GM20431 (cell line): ENCODE measurements at regions not wholly inside any gene's neighbourhood (a gene's known extent, or its start where the extent isn't known, plus 50 kb on each side); places are given as distances from the start of the nearest gene placed in this dataset.
"Not testable (repeated sequence)": the region's sequence is repeated elsewhere in the genome, so short reads cannot be mapped to it uniquely, and the experiment has no call there.

Experiments
- in situ Hi-C: fragments of 300-500 bp; cut with MseI, MboI; formaldehyde crosslinking; loops from one replicate; pipeline ENCODE4 v1.15.0; 2020; ENCODE audit warnings: low sequenced_read_pairs; ENCODE audit not compliant: unreplicated experiment

GRCh38 chr4:77358315-77358928 is 201.4 kb downstream of the CCNG2 start:
- in situ Hi-C loops, result loop anchor here (10.0 kb wide), 1 partner anchor 114 kb away; no protein-coding TSS in a partner anchor

DNA sequence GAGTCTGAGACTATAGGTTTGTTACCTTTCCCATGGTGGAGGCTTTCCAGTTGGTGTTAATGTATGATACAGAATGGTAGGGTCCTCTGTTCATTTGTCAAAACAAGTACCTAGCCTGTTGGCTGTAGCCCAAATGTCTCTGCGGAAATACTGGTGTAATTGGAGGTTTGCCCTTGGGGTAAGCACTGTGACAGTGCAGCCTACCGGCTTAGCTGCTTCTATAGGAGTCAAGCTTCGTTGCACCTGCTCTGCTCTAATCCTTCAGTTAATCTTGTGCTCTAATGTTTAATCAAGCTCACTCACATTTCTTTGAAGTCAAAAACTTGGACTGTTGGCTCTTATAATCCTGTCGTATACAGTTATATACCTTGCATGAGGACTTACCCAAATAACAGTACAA is 203.4 kb downstream of the CCNG2 start:
- in situ Hi-C loops, result no loop called here

DNA sequence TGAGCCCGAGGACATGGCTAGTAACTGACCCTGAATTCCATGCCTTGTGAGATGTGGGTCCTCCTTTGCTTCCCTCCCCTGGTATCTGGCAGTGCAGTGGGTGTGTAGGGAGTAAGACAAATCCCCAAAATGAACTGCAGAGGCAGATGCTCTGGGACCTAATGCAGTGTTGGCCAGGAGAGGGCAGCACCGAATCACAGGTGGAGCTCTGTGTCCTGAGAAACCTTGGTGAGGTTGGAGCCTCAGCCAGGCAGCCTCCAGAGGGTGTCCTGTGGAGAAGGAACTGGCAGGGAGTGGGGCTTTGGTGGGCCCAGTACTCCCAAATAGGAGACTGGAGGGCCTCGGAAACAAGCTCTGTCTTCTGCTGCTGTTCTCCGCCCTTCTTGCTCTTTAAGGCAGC is 209.9 kb downstream of the CCNG2 start:
- in situ Hi-C loops, result not testable (repeated sequence)

DNA sequence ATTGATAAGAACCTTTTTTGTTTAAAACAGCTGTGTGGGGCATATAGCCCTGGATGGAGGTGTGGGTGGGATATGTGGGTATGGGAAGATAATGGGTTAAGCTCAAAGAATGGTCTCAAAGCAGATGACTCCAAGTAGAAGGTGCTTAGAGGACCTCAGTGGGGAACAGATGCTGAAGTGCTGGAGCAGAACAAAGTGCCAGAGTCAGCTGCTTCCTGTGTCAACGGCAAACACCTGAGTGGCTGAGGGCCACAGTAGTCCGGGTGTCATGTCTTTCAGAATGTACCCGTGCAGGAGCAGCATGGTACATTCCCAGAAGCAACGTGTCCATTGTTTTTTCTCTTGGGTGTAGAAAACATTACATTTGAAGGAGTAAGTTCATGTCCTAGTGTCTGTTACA is 210.6 kb downstream of the CCNG2 start:
- in situ Hi-C loops, result no loop called here

GRCh38 chr4:77372375-77372774 is 215.4 kb downstream of the CCNG2 start:
- in situ Hi-C loops, result no loop called here

DNA sequence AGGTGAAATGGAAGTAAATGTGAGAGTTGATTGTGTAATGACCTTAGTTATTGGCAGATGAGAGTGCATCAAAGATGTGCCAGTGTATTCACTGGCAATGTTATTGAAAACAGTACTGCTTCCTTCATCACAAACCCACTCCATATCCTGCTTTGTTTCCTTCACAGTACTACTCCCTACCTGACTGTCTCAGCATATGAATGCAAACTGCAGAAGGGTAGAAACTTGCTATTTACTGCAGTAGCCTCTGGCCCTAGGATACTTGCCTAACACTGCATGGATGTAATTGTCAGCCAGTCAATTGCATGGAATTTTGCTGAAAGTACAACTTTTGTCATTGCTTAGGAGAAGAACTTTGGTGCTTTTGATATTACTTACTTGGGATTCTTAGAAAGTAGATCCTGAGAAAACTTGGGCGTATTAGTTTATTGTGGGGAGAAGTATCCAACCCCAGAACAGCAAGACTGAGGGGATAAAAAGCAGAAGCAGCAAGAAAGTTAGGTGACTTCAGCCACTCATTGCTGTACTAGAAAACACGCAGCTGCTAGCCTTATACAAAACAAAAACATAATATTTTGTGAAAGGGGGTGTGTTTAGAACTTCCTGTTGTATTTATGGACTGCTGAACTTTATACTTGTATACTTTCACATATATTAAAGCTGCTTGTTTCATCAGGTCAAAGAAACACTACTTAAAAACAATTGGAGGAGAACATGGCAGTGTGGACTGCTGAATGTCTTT is 219.0 kb downstream of the CCNG2 start:
- in situ Hi-C loops, result loop anchor here (25.0 kb wide), 1 partner anchor 236 kb away; the partner anchor contains the start of gene CXCL13

GRCh38 chr4:77376788-77377460 is 219.9 kb downstream of the CCNG2 start:
- in situ Hi-C loops, result loop anchor here (25.0 kb wide), 1 partner anchor 235 kb away; the partner anchor contains the start of gene CXCL13

- in situ Hi-C loops, result loop anchor here (25.0 kb wide), 1 partner anchor 228 kb away; the partner anchor contains the start of gene CXCL13
Observed at GRCh38 chr4:77384094-77384493, 221.5 kb upstream of the CXCL13 start.

DNA sequence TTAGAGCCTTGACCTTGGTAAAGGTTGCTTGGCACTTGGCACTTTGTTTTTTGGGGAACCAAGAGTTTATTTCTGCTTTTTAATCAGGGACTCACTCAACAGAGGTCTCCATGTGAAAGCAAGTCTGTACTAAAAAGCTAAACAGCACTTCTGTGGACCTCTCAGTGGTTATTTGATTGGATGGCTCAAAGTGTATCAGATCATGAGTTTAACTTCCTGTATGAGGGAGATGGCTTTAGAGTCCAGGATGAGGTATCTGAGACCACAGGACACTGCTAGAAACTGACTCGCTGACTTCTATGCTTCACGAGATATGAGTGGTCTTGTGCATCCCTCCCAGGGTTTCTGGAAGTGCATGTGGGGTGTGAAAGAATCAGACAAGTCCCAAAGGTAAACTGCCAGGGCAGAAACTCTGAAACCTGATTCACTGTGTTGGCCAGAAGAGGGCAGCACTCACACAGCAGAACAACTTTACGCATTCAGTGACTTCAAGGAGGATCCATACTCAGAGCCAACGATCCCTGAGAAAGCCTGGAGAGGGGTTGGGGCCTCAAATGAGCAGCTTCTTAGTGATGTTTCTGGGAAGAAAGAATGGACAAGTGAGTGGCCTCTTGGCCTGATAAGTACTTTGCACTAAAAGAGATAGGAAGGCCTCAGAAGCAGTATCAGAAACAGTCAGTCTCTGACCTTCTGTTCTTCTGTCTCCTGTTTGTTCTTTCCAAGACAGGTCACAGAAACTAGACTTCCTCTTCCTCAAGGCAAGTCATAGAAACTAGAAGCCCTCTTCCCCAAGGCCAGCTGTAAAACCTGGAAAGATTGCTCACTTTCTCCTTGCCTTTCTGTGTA is 220.3 kb upstream of the CXCL13 start:
- in situ Hi-C loops, result loop anchor here (25.0 kb wide), 1 partner anchor 227 kb away; the partner anchor contains the start of gene CXCL13

DNA sequence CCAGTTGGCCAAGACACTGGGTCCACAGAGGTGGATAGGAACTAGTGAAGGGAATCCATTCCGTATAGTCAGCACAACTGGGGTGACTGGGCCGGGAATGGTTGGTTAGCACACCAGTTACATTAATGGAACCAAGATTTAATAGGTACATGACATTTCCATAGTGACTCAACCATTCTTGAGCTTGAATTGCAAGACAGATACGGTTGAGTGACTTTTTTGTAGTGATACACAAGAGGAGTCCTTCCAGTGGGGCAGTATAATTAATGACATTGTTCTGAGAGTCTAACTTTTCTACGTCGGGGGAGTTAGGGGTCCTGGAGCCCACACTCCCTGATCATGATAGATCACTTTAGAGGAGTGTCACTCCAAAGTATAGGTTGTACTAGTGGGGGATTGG is 211.6 kb upstream of the CXCL13 start:
- in situ Hi-C loops, result loop anchor here (25.0 kb wide), 1 partner anchor 218 kb away; the partner anchor contains the start of gene CXCL13

DNA sequence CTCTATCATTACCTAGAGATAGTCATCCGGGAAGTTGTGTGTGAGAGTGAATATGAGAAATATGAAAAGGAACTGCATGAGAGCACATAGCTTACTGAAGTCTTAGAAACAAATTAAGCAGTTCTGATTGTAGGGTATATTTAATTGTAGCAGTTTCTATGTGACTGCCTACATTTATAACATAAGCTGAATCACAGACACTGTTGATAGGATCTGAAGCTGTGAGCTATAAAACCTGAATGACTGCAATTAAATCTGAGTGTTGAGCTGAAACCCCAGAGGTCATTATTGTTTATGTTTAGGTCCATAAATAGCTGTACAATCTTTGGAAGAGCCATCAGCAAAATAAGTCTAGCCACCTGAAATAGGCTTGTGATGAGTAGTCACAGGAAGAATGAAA is 210.1 kb upstream of the CXCL13 start:
- in situ Hi-C loops, result loop anchor here (25.0 kb wide), 1 partner anchor 217 kb away; the partner anchor contains the start of gene CXCL13

- in situ Hi-C loops, result loop anchor here (25.0 kb wide), 1 partner anchor 214 kb away; the partner anchor contains the start of gene CXCL13
Observed at GRCh38 chr4:77398256-77398655, 207.4 kb upstream of the CXCL13 start.

- in situ Hi-C loops, result loop anchor here (25.0 kb wide), 1 partner anchor 212 kb away; the partner anchor contains the start of gene CXCL13
Observed at GRCh38 chr4:77399831-77400230, 205.8 kb upstream of the CXCL13 start.

GRCh38 chr4:77413766-77414165 is 191.9 kb upstream of the CXCL13 start:
- in situ Hi-C loops, result no loop called here

DNA sequence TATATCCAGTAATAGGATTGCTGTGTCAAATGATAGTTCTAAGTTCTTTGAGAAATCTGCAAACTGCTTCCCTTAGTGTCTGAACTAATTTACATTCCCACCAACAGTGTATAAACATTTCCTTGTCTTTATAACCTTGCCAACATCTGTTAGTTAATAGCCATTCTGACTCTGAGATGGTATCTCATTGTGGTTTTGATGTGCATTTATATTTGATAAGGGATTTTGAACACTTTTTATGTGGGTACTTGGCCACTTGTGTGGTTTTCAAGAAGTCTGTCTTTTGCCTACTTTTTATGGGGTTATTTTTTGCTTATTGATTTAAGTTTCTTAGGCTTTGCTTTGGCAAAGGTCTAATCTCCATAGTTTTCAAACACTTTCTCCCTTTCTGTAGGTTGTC is 189.9 kb upstream of the CXCL13 start:
- in situ Hi-C loops, result no loop called here

GRCh38 chr4:77418333-77418732 is 187.3 kb upstream of the CXCL13 start:
- in situ Hi-C loops, result no loop called here

GRCh38 chr4:77430847-77431246 is 174.8 kb upstream of the CXCL13 start:
- in situ Hi-C loops, result no loop called here

- in situ Hi-C loops, result no loop called here
Observed at GRCh38 chr4:77431546-77431945, 174.1 kb upstream of the CXCL13 start.

GRCh38 chr4:77432717-77433417 is 172.8 kb upstream of the CXCL13 start:
- in situ Hi-C loops, result no loop called here
